K562 (cell line): ENCODE measurements at regions not wholly inside any gene's neighbourhood (a gene's known extent, or its start where the extent isn't known, plus 50 kb on each side); places are given as distances from the start of the nearest gene placed in this dataset.
A peak's percentile ranks its signal among the peaks of the same experiment; 100 is the strongest.

Experiments used
- BCOR ChIP-seq: fragments of 450-650 bp; IDR thresholded peaks from 2 replicates; pipeline ENCODE4 v1.6.1; 2016
- BRF1 ChIP-seq: IDR thresholded peaks from 3 replicates; pipeline ENCODE4 v1.6.1; 2011; ENCODE audit warnings: borderline replicate concordance, mild to moderate bottlenecking; ENCODE audit not compliant: insufficient read length; ENCODE audit errors: extremely low read depth
- CBX1 ChIP-seq: sonication (generic); IDR thresholded peaks from 2 replicates; pipeline ENCODE4 v1.6.1; 2016; ENCODE audit warnings: antibody characterized with exemption, low read depth, mild to moderate bottlenecking
- CHD1 ChIP-seq: fragments of 200-600 bp; sonication (generic); IDR thresholded peaks from one replicate; pipeline ENCODE4 v1.6.1; 2012; ENCODE audit warnings: mild to moderate bottlenecking, moderate library complexity, low read length, inconsistent platforms
- FOXJ3 ChIP-seq: sonication (generic); formaldehyde crosslinking; IDR thresholded peaks from 2 replicates; pipeline ENCODE4 v1.4.0; 2020; ENCODE audit warnings: mild to moderate bottlenecking, missing genetic modification reagents
- GMEB1 ChIP-seq: fragments of 250-450 bp; sonication (Bioruptor Pico); IDR thresholded peaks from 2 replicates; pipeline ENCODE4 v1.4.0; 2020; ENCODE audit warnings: mild to moderate bottlenecking
- HDAC8 ChIP-seq: fragments of 450-650 bp; IDR thresholded peaks from 2 replicates; pipeline ENCODE4 v1.6.1; 2016; ENCODE audit warnings: mild to moderate bottlenecking, missing genetic modification characterization, moderate library complexity, missing compliant biosample characterization
- HNRNPH1 ChIP-seq: fragments of 200-400 bp; formaldehyde crosslinking; optimal IDR thresholded peaks from 2 replicates; pipeline ENCODE3; 2017; ENCODE audit warnings: low read depth, mild to moderate bottlenecking, low read length, moderate library complexity
- ILK ChIP-seq: fragments of 450-650 bp; IDR thresholded peaks from 2 replicates; pipeline ENCODE4 v1.6.1; 2016; ENCODE audit warnings: missing genetic modification characterization, low read depth, mild to moderate bottlenecking, missing compliant biosample characterization, moderate library complexity, borderline replicate concordance
- KLF10 ChIP-seq: fragments of 250-450 bp; sonication (Bioruptor Pico); IDR thresholded peaks from 2 replicates; pipeline ENCODE4 v1.6.1; 2021; ENCODE audit warnings: matching md5 sums
- L3MBTL2 ChIP-seq: fragments of 450-650 bp; IDR thresholded peaks from 2 replicates; pipeline ENCODE4 v1.6.1; 2016; ENCODE audit warnings: mild to moderate bottlenecking, moderate library complexity
- MAZ ChIP-seq, 2 experiments: fragments of 450-650 bp in 1 of 2; sonication (generic) in 1 of 2; formaldehyde crosslinking; IDR thresholded peaks in 1 of 2; conservative IDR thresholded peaks in 1 of 2; 2 replicates each; pipeline versions ENCODE4 v1.4.0 to v1.5.0; 2020; ENCODE audit warnings: mild to moderate bottlenecking in 1 of 2, missing genetic modification reagents in 1 of 2
- MEF2D ChIP-seq: conservative IDR thresholded peaks from 2 replicates; pipeline ENCODE4 v1.6.1; 2016; ENCODE audit warnings: low read depth, missing genetic modification characterization, missing compliant biosample characterization
- PHB2 ChIP-seq: fragments of 450-650 bp; IDR thresholded peaks from 2 replicates; pipeline ENCODE4 v1.6.1; 2017; ENCODE audit warnings: low read depth
- PHF20 ChIP-seq: fragments of 450-650 bp; IDR thresholded peaks from 2 replicates; pipeline ENCODE4 v1.6.1; 2018; ENCODE audit not compliant: partially characterized antibody
- SMARCB1 ChIP-seq: IDR thresholded peaks from 2 replicates; pipeline ENCODE4 v1.6.1; 2011; ENCODE audit warnings: improper control_type of control experiment, low read depth; ENCODE audit not compliant: insufficient read length
- SREBF2 ChIP-seq: sonication (generic); formaldehyde crosslinking; IDR thresholded peaks from 2 replicates; pipeline ENCODE4 v1.4.0; 2020; ENCODE audit warnings: mild to moderate bottlenecking, missing genetic modification reagents
- TBP ChIP-seq: optimal IDR thresholded peaks from 2 replicates; pipeline ENCODE3; 2011; ENCODE audit warnings: low read depth, low read length, improper control_type of control experiment
- USF1 ChIP-seq: sonication (generic); formaldehyde crosslinking; IDR thresholded peaks from 2 replicates; pipeline ENCODE4 v1.9.0; 2022; ENCODE audit warnings: mild to moderate bottlenecking, missing genetic modification reagents
- ZNF165 ChIP-seq: fragments of 250-450 bp; sonication (Bioruptor Pico); IDR thresholded peaks from 2 replicates; pipeline ENCODE4 v1.4.0; 2020; ENCODE audit warnings: borderline replicate concordance
- ZNF174 ChIP-seq: fragments of 250-450 bp; sonication (Bioruptor Pico); IDR thresholded peaks from 2 replicates; pipeline ENCODE4 v1.4.0; 2020; ENCODE audit warnings: mild to moderate bottlenecking
- ZNF280A ChIP-seq: fragments of 450-650 bp; IDR thresholded peaks from 2 replicates; pipeline ENCODE4 v1.6.1; 2018; ENCODE audit warnings: mild to moderate bottlenecking, low read depth; ENCODE audit not compliant: partially characterized antibody
- ZNF324 ChIP-seq: fragments of 250-450 bp; sonication (Bioruptor Pico); IDR thresholded peaks from 2 replicates; pipeline ENCODE4 v1.4.0; 2020; ENCODE audit warnings: mild to moderate bottlenecking
- ZNF57 ChIP-seq: fragments of 450-650 bp; formaldehyde crosslinking; IDR thresholded peaks from 2 replicates; pipeline ENCODE4 v1.4.0; 2020; ENCODE audit warnings: mild to moderate bottlenecking, moderate library complexity
- ZNF586 ChIP-seq: fragments of 450-650 bp; formaldehyde crosslinking; conservative IDR thresholded peaks from 2 replicates; pipeline ENCODE4 v1.4.0; 2020; ENCODE audit warnings: mild to moderate bottlenecking, moderate library complexity
- ZNF695 ChIP-seq: fragments of 450-650 bp; formaldehyde crosslinking; IDR thresholded peaks from 2 replicates; pipeline ENCODE4 v1.4.0; 2020; ENCODE audit warnings: mild to moderate bottlenecking, moderate library complexity
- ZNF696 ChIP-seq: fragments of 250-450 bp; sonication (Bioruptor Pico); conservative IDR thresholded peaks from 2 replicates; pipeline ENCODE4 v1.4.0; 2020; ENCODE audit warnings: mild to moderate bottlenecking, moderate library complexity

GRCh38 chr9:129481810-129482511 lies 138.9 kb downstream of the C9orf50 start (continued):
- TF ChIP-seq ZNF696 (CRISPR knock-in tag) (no peak), ZNF165 (no peak), CHD1 (peak; percentile 39), ZNF324 (CRISPR knock-in tag) (no peak), ZNF695 (no peak), BCOR (peak; percentile 91), ZNF174 (CRISPR knock-in tag) (no peak), PHF20 (no peak), SMARCB1 (no peak), TBP (no peak), USF1 (CRISPR knock-in tag) (no peak), ZNF586 (CRISPR knock-in tag) (no peak), CBX1 (0 out of 2 replicates have a peak, but pooled peaks have one; percentile 29), ILK (tag) (no peak), MEF2D (tag) (no peak), KLF10 (CRISPR knock-in tag) (no peak), ZNF57 (no peak), SREBF2 (no peak), BRF1 (no peak), MAZ (CRISPR knock-in tag; conservative IDR thresholded peaks at IDR 0.05 in 1 of 2, IDR thresholded peaks at IDR 0.05 in 1 of 2) (0 out of 4 replicates have a peak, but pooled peaks of 1 of the 2 experiments have one; percentile 38), FOXJ3 (CRISPR knock-in tag) (no peak), HNRNPH1 (no peak), HDAC8 (no peak), GMEB1 (CRISPR knock-in tag) (no peak), ZNF280A (no peak), L3MBTL2 (no peak), PHB2 (no peak)
